ENCODE measurements at regions not wholly inside any gene's neighbourhood (a gene's known extent, or its start where the extent isn't known, plus 50 kb on each side); places are given as distances from the start of the nearest gene placed in this dataset.

DNA sequence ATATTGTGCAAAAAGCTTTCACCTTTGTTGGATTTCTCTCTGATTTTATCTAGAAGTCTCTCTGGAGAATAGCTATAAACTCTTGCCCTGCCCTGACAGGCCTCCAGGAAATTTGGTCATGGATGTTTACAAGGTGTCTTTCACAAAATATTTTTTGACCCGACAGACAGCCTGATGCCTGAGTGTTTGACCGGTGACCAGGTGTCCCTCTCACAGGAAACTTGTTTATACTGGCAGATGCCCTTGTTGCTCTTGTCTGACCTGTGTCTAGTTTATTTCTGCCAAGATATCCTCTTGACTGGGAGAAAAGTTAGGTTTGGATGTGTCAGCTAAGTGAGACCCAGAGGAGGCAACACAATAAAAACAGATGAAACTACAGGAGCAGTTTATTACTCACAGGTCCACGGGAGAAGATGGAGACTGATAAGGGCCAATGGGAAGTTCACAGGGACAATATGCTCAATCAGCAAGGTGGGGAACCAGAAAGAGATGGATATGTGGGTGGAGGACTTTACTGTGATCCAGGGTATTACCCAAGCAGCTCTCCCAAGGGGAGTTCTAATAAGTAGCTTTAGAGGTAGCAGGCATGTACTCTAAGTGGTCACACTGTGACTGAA is 243.3 kb downstream of the ARAP2 start:
- TF ChIP-seq, protein P1, sequence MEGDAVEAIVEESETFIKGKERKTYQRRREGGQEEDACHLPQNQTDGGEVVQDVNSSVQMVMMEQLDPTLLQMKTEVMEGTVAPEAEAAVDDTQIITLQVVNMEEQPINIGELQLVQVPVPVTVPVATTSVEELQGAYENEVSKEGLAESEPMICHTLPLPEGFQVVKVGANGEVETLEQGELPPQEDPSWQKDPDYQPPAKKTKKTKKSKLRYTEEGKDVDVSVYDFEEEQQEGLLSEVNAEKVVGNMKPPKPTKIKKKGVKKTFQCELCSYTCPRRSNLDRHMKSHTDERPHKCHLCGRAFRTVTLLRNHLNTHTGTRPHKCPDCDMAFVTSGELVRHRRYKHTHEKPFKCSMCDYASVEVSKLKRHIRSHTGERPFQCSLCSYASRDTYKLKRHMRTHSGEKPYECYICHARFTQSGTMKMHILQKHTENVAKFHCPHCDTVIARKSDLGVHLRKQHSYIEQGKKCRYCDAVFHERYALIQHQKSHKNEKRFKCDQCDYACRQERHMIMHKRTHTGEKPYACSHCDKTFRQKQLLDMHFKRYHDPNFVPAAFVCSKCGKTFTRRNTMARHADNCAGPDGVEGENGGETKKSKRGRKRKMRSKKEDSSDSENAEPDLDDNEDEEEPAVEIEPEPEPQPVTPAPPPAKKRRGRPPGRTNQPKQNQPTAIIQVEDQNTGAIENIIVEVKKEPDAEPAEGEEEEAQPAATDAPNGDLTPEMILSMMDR (IDR thresholded peaks at IDR 0.05 in 2 of 3, conservative IDR thresholded peaks at IDR 0.05 in 1 of 3; ENCODE audit: borderline replicate concordance in 1 of 3, insufficient read depth in 1 of 3, low read depth in 2 of 3, low read length in 2 of 3), result no peak
- TF ChIP-seq POLR2A (IDR thresholded peaks at IDR 0.05; ENCODE audit: borderline replicate concordance, extremely low read depth, insufficient read depth, insufficient read length) (no peak), RAD21 (IDR thresholded peaks at IDR 0.05; ENCODE audit: low read depth) (no peak), SIN3A (IDR thresholded peaks at IDR 0.05; ENCODE audit: low read depth) (no peak), YY1 (IDR thresholded peaks at IDR 0.05; ENCODE audit: extremely low read depth, insufficient replicate concordance, low read depth, low read length) (no peak), SP1 (IDR thresholded peaks at IDR 0.05; ENCODE audit: low read depth) (no peak), FOSL1 (IDR thresholded peaks at IDR 0.05; ENCODE audit: low read depth) (no peak), ZNF274 (IDR thresholded peaks at IDR 0.05; ENCODE audit: low read depth, low read length) (no peak), POLR2AphosphoS5 (IDR thresholded peaks at IDR 0.05; ENCODE audit: low read depth, low read length) (no peak), EZH2 (IDR thresholded peaks at IDR 0.05) (no peak)

Data from HCT116 (cell line).